ENCODE measurements at regions not wholly inside any gene's neighbourhood (a gene's known extent, or its start where the extent isn't known, plus 50 kb on each side); places are given as distances from the start of the nearest gene placed in this dataset.

GRCh38 chr1:47650205-47650604, 212.4 kb downstream of the FOXD2 start:
- intact Hi-C loops (cut with DNase I; ENCODE audit: low total_unique reads), result no loop called here
- TF ChIP-seq POLR2A (IDR thresholded peaks at IDR 0.05) (no peak), CTCF (IDR thresholded peaks at IDR 0.05 in 8 of 11, conservative IDR thresholded peaks at IDR 0.05 in 3 of 11) (no peak), POLR2AphosphoS5 (IDR thresholded peaks at IDR 0.05) (no peak)
- WGBS, 5 donors, result 77 to 88% (median 82%) methylated on average over 7 of the region's 7 CpGs
- no peak overlapping the region for H3K27ac ChIP-seq
- peaks cover 0 to 3% (median 0%) of the 10 kb centered on the region in 6 donors for H3K4me1 ChIP-seq
- no peak overlapping the region for H3K4me3 ChIP-seq
- peak; percentile 18 for DNase-seq
- no peaks in the 10 kb centered on the region for H3K9me3 ChIP-seq
- H3K27me3 ChIP-seq (replicated peaks in 1 of 7), result peaks cover 0 to 34% (median 0%) of the 10 kb centered on the region in 7 donors
- H3K36me3 ChIP-seq, result no peaks in the 10 kb centered on the region

- Histone ChIP-seq H3K36me3 (no peaks in the 10 kb centered on the region), H3K27ac (no peak overlapping the region), H3K4me1 (peaks cover 0 to 3% (median 0%) of the 10 kb centered on the region in 6 donors), H3K4me3 (no peak overlapping the region), H3K9me3 (no peaks in the 10 kb centered on the region), H3K27me3 (replicated peaks in 1 of 7) (peaks cover 0 to 38% (median 0%) of the 10 kb centered on the region in 7 donors)
- intact Hi-C loops (cut with DNase I; ENCODE audit: low total_unique reads), result no loop called here
- TF ChIP-seq CTCF (IDR thresholded peaks at IDR 0.05 in 8 of 11, conservative IDR thresholded peaks at IDR 0.05 in 3 of 11) (no peak), POLR2A (IDR thresholded peaks at IDR 0.05) (no peak), POLR2AphosphoS5 (IDR thresholded peaks at IDR 0.05) (no peak)
- WGBS, 5 donors, result 50 to 80% (median 65%) methylated on average over 1 of the region's 1 CpG
- peak; percentile 30 for DNase-seq
Measured at GRCh38 chr1:47650611-47651010, 212.8 kb downstream of the FOXD2 start.

GRCh38 chr1:47651311-47652089, 213.7 kb downstream of the FOXD2 start:
- no peaks in the 10 kb centered on the region for H3K36me3 ChIP-seq
- peak overlapping the region in 2 of 8 donors; percentile 5 to 43 for H3K27ac ChIP-seq
- H3K9me3 ChIP-seq, result no peaks in the 10 kb centered on the region
- H3K27me3 ChIP-seq (replicated peaks in 1 of 7), result peaks cover 0 to 40% (median 0%) of the 10 kb centered on the region in 7 donors
- H3K4me3 ChIP-seq, result no peak overlapping the region
- intact Hi-C loops (cut with DNase I; ENCODE audit: low total_unique reads), result no loop called here
- DNase-seq, result peak; percentile 21
- H3K4me1 ChIP-seq, result peaks cover 0 to 3% (median 0%) of the 10 kb centered on the region in 6 donors
- WGBS, 5 donors, result 75 to 85% (median 79%) methylated on average over 9 of the region's 9 CpGs
- no peak for TF ChIP-seq POLR2A (IDR thresholded peaks at IDR 0.05)
- TF ChIP-seq CTCF (IDR thresholded peaks at IDR 0.05 in 8 of 11, conservative IDR thresholded peaks at IDR 0.05 in 3 of 11), result no peak
- TF ChIP-seq POLR2AphosphoS5 (IDR thresholded peaks at IDR 0.05), result no peak

- H3K9me3 ChIP-seq, result no peaks in the 10 kb centered on the region
- DNase-seq, result peak; percentile 25
- peaks cover 0 to under 1% (median 0%) of the 10 kb centered on the region in 6 donors for H3K4me1 ChIP-seq
- no peak overlapping the region for H3K4me3 ChIP-seq
- TF ChIP-seq POLR2AphosphoS5 (IDR thresholded peaks at IDR 0.05), result no peak
- TF ChIP-seq CTCF (IDR thresholded peaks at IDR 0.05 in 8 of 11, conservative IDR thresholded peaks at IDR 0.05 in 3 of 11), result no peak
- no peak for TF ChIP-seq POLR2A (IDR thresholded peaks at IDR 0.05)
- 54 to 71% (median 62%) methylated on average over 5 of the region's 5 CpGs for WGBS, 5 donors
- peaks cover 0 to 46% (median 0%) of the 10 kb centered on the region in 7 donors for H3K27me3 ChIP-seq (replicated peaks in 1 of 7)
- intact Hi-C loops (cut with DNase I; ENCODE audit: low total_unique reads), result no loop called here
- peak overlapping the region in 3 of 8 donors; percentile 19 to 61 (median 51) for H3K27ac ChIP-seq
- no peaks in the 10 kb centered on the region for H3K36me3 ChIP-seq
Measured at GRCh38 chr1:47655521-47656300, 217.9 kb downstream of the FOXD2 start.
